OCI-LY7 (cell line): ENCODE measurements at regions not wholly inside any gene's neighbourhood (a gene's known extent, or its start where the extent isn't known, plus 50 kb on each side); places are given as distances from the start of the nearest gene placed in this dataset.

Source experiments
- BruUV-seq: library from RNA; stranded (reverse); fragments of 400-500 nt; replicated peaks from 2 replicates; lab custom pipeline; 2021; lab: Mats Ljungman, UMichigan
- CTCF ChIA-PET: fragments of 300-600 bp; sonication (Branson Sonifier 250); formaldehyde crosslinking; loops from one replicate; lab custom pipeline; 2022; ENCODE audit warnings: antibody characterized with exemption; ENCODE audit not compliant: unreplicated experiment; lab: Charles Lee
- POLR2A ChIA-PET: fragments of 300-600 bp; sonication (Branson Sonifier 250); formaldehyde crosslinking; loops from one replicate; lab custom pipeline; 2022; ENCODE audit warnings: antibody characterized with exemption; lab: Charles Lee
- DNase-seq: peaks from one replicate; pipeline ENCODE4 v3.0.0-alpha.2; 2015; ENCODE audit warnings: low spot score
- H2AFZ ChIP-seq: fragments of 200-600 bp; sonication (generic), shearing (Covaris generic); 2 replicates; pipeline ENCODE4 v1.6.1; 2014; ENCODE audit warnings: mild to moderate bottlenecking, antibody characterized with exemption, low read length, moderate library complexity
- H3K27ac ChIP-seq: fragments of 200-600 bp; sonication (generic); 2 replicates; pipeline ENCODE4 v1.5.1; 2014; ENCODE audit warnings: mixed run types, low read depth, mild to moderate bottlenecking, moderate library complexity, low read length, inconsistent platforms; ENCODE audit not compliant: poor library complexity, severe bottlenecking
- H3K36me3 ChIP-seq: fragments of 200-600 bp; sonication (generic); 2 replicates; pipeline ENCODE4 v1.6.1; 2014; ENCODE audit warnings: mild to moderate bottlenecking, antibody characterized with exemption, low read length, moderate library complexity, mixed read lengths; ENCODE audit not compliant: insufficient read depth
- H3K4me1 ChIP-seq: fragments of 200-600 bp; sonication (generic); 2 replicates; pipeline ENCODE4 v1.5.1; 2014; ENCODE audit warnings: mild to moderate bottlenecking, low read length; ENCODE audit not compliant: insufficient read depth, poor library complexity, severe bottlenecking
- H3K4me2 ChIP-seq: fragments of 200-600 bp; sonication (generic); 2 replicates; pipeline ENCODE4 v1.6.1; 2014; ENCODE audit warnings: mild to moderate bottlenecking, low read length
- H3K4me3 ChIP-seq: fragments of 200-600 bp; sonication (generic); 2 replicates; pipeline ENCODE4 v1.5.1; 2014; ENCODE audit warnings: mild to moderate bottlenecking, low read depth, low read length; ENCODE audit not compliant: poor library complexity, severe bottlenecking
- H3K79me2 ChIP-seq: fragments of 200-600 bp; sonication (generic); 2 replicates; pipeline ENCODE4 v1.6.1; 2016; ENCODE audit warnings: low read depth, mild to moderate bottlenecking, low read length, moderate library complexity, mixed read lengths; ENCODE audit not compliant: insufficient read depth
- H3K9me2 ChIP-seq: fragments of 200-600 bp; sonication (generic); 2 replicates; pipeline ENCODE4 v1.6.1; 2016; ENCODE audit warnings: mild to moderate bottlenecking, low read length, mixed read lengths; ENCODE audit not compliant: insufficient read depth
- H3K9me3 ChIP-seq: fragments of 200-600 bp; sonication (generic); 2 replicates; pipeline ENCODE4 v1.6.1; 2014; ENCODE audit warnings: mild to moderate bottlenecking, mixed run types, low read length, mixed read lengths
- H4K20me1 ChIP-seq: fragments of 200-600 bp; sonication (generic); 2 replicates; pipeline ENCODE4 v1.6.1; 2014; ENCODE audit warnings: mild to moderate bottlenecking, antibody characterized with exemption, low read length, moderate library complexity, mixed read lengths; ENCODE audit not compliant: insufficient read depth
- EZH2phosphoT487 ChIP-seq: fragments of 200-600 bp; sonication (generic); IDR thresholded peaks from 2 replicates; pipeline ENCODE4 v1.6.1; 2018; ENCODE audit warnings: low read depth, borderline replicate concordance, mild to moderate bottlenecking, mixed run types, antibody characterized with exemption, low read length, moderate library complexity, mixed read lengths
- intact Hi-C: fragments of 100-400 bp; cut with micrococcal nuclease; formaldehyde crosslinking; loops from one replicate; pipeline ENCODE4 v1.10.0; 2022; ENCODE audit not compliant: unreplicated experiment
- TF ChIP-seq, protein P1 (sequence below): fragments of 200-600 bp; sonication (generic); conservative IDR thresholded peaks from 2 replicates; pipeline ENCODE4 v1.5.1; 2014; ENCODE audit warnings: mild to moderate bottlenecking, antibody characterized with exemption, low read length, moderate library complexity, mixed read lengths

DNA sequence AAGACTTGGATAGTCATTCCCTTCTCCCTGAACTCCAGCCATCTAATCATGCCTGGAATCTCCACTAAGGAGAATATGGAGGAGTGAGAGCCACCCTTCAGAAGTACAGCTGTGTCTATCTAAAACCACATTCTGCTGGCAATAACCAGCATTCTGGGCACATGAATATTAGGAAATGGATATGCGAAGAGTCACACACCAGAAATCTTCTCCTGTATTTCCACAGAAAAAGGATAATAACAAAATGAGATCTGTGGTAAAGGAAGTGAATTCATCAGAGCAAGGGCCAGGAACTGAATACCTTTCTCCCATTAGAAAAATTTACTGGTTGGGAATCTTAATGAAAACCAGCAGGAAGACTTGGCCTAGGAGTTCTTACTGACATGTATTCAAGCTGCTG lies 218.8 kb downstream of the SCG2 start:
- DNase-seq, result no peak
- no peaks in the 10 kb centered on the region for H3K79me2 ChIP-seq
- no peak overlapping the region for H2AFZ ChIP-seq
- no peak overlapping the region for H3K27ac ChIP-seq
- no peaks in the 10 kb centered on the region for H4K20me1 ChIP-seq
- intact Hi-C loops, result no loop called here
- no peaks in the 10 kb centered on the region for H3K4me1 ChIP-seq
- no peak overlapping the region for H3K4me3 ChIP-seq
- CTCF ChIA-PET, result no interaction called here
- H3K4me2 ChIP-seq, result no peak overlapping the region
- no TSS peak for BruUV-seq
- POLR2A ChIA-PET, result no interaction called here
- H3K9me3 ChIP-seq, result no peaks in the 10 kb centered on the region
- TF ChIP-seq EZH2phosphoT487, result no peak
- TF ChIP-seq, protein P1, sequence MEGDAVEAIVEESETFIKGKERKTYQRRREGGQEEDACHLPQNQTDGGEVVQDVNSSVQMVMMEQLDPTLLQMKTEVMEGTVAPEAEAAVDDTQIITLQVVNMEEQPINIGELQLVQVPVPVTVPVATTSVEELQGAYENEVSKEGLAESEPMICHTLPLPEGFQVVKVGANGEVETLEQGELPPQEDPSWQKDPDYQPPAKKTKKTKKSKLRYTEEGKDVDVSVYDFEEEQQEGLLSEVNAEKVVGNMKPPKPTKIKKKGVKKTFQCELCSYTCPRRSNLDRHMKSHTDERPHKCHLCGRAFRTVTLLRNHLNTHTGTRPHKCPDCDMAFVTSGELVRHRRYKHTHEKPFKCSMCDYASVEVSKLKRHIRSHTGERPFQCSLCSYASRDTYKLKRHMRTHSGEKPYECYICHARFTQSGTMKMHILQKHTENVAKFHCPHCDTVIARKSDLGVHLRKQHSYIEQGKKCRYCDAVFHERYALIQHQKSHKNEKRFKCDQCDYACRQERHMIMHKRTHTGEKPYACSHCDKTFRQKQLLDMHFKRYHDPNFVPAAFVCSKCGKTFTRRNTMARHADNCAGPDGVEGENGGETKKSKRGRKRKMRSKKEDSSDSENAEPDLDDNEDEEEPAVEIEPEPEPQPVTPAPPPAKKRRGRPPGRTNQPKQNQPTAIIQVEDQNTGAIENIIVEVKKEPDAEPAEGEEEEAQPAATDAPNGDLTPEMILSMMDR, result no peak
- no peaks in the 10 kb centered on the region for H3K9me2 ChIP-seq
- no peaks in the 10 kb centered on the region for H3K36me3 ChIP-seq

- intact Hi-C loops, result no loop called here
- Histone ChIP-seq H2AFZ (no peak overlapping the region), H3K79me2 (no peaks in the 10 kb centered on the region), H4K20me1 (no peaks in the 10 kb centered on the region), H3K4me2 (no peak overlapping the region), H3K27ac (no peak overlapping the region), H3K36me3 (no peaks in the 10 kb centered on the region), H3K9me3 (no peaks in the 10 kb centered on the region), H3K4me1 (no peaks in the 10 kb centered on the region), H3K4me3 (no peak overlapping the region), H3K9me2 (no peaks in the 10 kb centered on the region)
- BruUV-seq, result no TSS peak
- TF ChIP-seq EZH2phosphoT487, result no peak
- TF ChIP-seq, protein P1, result no peak
- DNase-seq, result no peak
- ChIA-PET CTCF (no interaction called here), POLR2A (no interaction called here)
Measured at GRCh38 chr2:223386189-223386588, 216.0 kb downstream of the SCG2 start.

GRCh38 chr2:223386984-223387383 lies 215.2 kb downstream of the SCG2 start:
- Histone ChIP-seq H3K4me3 (no peak overlapping the region), H3K27ac (no peak overlapping the region), H3K36me3 (no peaks in the 10 kb centered on the region), H3K4me1 (no peaks in the 10 kb centered on the region), H4K20me1 (no peaks in the 10 kb centered on the region), H3K9me3 (no peaks in the 10 kb centered on the region), H3K4me2 (no peak overlapping the region), H3K79me2 (no peaks in the 10 kb centered on the region), H2AFZ (no peak overlapping the region), H3K9me2 (no peaks in the 10 kb centered on the region)
- ChIA-PET POLR2A (no interaction called here), CTCF (no interaction called here)
- BruUV-seq, result no TSS peak
- intact Hi-C loops, result no loop called here
- DNase-seq, result no peak
- no peak for TF ChIP-seq EZH2phosphoT487
- TF ChIP-seq, protein P1, result no peak
